ENCODE measurements at regions not wholly inside any gene's neighbourhood (a gene's known extent, or its start where the extent isn't known, plus 50 kb on each side); places are given as distances from the start of the nearest gene placed in this dataset.
A peak's percentile ranks its signal among the peaks of the same experiment; 100 is the strongest.
"Not testable (repeated sequence)": the region's sequence is repeated elsewhere in the genome, so short reads cannot be mapped to it uniquely, and the experiment has no call there.

DNA sequence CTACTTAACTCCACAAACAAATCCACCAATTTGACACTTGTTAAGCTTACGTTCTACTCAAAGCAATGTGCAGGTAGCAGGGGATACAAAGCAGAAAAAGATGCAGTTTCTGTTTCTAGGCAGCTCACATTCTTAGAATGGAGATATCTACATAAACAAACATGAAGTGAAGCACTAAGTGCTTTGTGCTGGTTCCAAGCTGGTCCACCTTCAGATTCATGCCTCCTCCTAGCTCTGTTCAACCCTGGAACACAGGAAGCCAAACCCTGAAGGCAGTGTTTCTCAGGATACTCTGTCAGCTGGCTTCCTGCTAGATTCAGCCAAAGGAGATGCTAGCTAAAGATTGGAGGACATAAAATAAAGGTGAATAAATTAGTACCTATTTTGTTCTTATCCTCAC, 55.3 kb upstream of the NOL4 start:
- DNase-seq = no peak

DNA sequence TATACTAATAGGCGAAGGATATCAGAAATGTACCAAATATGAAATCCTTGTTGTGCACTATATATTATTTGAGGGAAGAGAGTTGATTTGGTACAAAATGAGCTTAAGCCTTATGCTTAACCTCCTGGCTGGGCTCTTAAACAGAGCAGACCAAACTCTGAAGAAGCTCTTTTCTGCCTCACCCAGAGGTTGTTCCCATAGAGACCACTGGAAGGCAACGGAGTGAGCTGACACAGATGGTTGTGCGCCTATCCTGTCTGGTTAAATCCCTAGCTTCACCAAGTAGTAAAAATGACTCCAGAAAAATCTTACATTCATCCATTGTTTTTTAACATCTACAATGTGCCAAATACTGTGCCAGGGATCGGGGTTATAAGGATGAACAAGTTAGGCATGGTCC, 55.9 kb upstream of the NOL4 start:
- DNase-seq = no peak

DNA sequence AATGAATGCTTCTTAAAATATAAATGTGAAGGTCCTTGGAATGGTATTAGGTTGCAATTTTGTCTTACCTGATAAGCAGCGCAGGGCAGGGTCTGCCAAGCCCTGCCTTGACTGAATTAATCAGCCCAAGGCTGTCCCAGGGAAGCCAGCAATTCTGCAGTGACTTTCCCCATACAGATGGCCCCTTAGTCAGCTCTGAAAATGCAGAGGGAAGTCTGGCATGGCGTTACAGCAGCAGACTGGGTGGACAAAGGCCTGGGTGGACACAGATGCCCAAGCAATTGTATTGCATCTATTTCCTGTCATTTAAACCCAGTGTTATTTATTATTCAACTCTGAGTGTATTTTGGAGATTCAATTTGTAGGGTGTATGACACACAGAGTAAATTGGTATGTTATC, 56.6 kb upstream of the NOL4 start:
- DNase-seq = no peak

DNA sequence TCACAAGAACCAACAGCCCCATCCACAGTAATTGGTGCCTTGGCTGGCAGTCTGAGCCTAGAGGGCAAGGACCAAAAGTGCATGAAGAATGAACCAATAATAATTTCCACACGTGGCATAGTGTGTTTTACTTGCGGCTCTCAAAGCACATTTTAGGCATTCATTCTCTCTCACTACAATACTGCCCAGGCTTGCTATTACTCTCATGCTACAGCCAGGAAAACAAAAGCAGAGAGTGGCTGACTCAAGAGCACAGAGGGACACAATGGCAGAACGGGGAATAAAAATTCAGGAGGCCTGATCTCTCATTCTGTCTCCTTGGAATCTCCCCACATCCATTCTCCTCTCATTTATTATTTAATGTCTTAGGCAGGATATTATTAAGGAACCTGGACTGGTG, 57.0 kb upstream of the NOL4 start:
- DNase-seq = peak; percentile 79

DNA sequence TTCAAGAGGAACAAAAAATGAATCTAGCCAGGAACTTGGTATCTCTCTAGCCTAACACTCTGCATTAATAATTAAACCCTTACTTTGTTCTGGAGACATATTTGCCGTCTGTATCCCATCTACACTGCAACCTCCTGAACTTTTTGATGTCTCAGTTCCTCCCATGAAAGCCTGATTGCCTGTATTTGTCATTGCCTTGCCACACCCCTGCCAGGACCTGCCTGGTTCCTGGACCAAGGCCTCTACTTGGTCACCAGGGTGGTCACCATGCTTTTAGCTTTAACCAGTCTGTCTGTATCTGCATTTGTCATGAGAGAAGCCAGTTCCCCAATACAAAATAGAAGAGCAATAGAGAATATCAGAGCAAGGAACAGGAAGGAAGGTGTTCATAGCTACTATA, 58.8 kb upstream of the NOL4 start:
- no peak for DNase-seq

DNA sequence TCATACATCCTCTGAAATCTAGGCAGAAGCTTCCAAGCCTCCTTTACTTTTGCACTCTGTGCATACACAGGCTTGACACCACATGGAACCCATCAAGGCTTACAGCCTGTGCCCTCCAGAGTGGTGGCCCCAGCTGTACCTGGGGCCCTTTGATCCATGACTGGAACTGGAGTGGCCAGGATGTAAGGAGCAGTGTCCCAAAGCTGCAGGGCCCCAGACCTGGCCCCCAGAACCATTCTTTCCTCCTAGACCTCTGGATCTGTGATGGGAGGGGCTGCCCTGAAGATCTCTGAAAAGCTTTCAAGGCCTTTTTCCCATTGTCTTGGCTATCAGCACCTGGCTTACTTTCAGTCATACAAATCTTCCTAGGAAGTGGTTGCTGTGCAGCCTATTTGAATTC, 63.1 kb upstream of the NOL4 start:
- DNase-seq = no peak

DNA sequence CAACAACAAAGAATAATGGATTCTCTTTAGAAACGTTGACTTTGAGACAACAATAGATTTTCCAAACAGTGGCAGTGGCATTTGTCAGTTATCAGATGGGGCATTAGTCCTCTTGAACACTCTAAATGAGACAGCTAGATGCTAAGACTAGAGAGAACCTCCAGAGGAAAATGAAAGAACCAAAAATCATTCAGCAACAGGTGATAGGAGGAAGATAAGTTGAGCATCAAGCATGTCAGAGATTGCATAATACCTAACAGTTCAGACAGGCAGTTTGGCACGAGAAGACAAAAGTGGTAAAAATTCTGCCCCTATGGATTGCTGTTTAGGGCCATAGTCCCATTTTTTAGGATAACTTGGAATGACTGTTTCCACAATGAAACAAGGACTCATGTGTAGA, 67.9 kb upstream of the NOL4 start:
- no peak for DNase-seq

DNA sequence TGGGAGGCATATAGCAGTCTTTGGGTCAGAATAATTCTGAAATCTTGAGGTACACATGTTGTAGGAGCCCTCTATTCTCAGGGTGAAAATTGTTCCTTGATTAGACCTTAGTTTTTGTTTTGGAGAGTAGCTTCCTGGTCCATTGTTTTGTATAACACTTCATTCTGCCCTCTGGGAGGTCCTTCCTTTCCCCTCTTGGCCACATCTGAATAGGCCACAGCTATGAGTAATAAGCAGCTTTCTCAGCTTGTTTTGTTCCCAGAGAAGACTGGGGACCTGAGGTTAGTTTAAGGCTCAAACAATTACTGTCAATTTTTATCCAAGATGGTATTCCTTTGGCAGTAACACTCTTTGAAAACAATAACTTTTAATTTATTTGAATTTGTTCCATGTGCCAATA, 72.6 kb upstream of the NOL4 start:
- no peak for DNase-seq

DNA sequence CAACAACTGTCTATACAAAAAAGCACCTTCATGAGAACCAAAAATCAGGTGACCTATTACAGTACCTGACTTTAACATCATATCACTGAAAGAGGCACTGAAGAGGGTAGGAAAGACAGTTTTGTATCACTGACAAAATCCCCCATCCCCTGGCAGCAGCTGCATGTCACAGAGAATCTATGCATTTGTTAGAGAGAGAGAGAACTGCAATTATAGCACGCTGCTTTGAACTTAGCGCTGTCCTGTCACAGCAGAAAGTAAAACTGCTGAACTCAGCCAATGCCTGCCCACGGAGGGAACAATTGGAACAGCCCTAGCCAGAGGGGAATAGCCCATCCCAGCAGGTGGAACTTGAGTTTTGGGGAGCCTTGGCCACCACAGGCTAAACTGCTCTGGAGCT, 75.1 kb upstream of the NOL4 start:
- DNase-seq = no peak

DNA sequence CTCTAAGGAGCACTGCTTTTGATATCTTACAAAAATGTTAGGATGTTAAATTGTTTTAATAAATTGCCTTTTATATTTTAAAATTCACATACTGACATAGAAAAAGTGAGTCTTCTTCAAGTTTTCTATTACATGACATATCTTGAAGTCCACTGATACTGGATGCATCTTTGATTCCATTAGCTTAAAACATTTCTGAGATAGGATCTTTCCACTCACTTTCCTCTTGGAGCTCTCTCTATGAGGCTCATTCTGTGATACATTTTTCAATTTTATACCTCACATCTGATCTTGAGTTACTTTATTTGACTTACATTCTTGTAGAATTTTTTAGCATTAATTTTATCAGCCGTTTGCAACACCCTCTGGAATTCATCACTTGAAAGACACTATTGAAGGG, 86.8 kb upstream of the NOL4 start:
- no peak for DNase-seq

DNA sequence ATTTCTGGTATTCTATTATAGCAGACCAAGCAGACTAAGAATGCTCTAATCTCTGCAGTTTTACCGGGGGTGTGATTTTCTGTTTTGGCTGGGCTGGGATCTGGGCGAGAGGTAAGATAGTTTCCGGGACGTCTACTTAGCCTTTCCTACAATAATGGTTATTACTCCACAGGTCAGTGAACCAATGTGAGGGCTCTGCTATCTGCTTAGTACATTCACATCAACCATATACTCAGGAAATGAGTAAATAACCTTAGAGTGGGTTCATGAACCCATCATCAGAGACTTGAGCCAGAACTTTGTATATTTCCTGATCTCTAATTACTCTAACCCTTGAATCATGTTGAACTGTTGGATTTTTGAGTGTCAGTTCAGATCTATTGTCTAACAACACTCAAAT, 90.1 kb upstream of the NOL4 start:
- DNase-seq = no peak

DNA sequence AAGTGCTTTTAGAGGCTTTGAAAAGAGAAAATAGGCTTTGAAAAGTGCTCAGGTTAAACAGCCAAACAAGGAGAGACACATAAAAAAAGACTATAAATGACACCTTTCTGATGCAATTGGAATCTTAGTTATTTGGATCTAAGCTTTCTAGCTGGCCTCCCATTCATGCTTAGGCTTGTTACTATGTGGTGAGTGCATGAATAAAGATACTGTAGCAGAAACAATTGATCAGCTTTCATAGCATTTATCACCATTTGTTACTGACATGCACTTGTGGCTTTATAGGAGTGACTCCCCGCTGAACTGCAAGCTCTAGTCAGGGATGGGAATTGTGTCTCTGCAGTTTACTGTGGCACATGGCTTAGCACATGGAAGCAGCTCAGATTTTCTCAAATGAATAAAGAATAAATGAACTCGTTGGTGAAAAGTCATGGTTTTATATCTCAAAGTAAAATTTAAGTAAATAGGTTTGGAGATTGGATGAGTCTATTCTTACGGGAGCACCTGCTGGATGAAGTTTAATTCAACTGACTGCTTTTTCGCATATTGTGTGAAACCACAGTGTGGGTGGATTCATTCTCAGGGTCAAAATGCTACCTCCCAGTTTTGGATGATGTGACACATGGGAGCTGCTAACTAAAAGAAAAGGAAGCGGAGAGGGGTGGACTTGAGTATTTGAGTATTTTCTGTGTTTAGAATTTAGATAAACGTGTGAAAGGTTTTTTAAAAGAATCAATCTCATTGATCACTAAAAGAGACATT, 91.1 kb upstream of the NOL4 start:
- peak; percentile 49 for DNase-seq

DNA sequence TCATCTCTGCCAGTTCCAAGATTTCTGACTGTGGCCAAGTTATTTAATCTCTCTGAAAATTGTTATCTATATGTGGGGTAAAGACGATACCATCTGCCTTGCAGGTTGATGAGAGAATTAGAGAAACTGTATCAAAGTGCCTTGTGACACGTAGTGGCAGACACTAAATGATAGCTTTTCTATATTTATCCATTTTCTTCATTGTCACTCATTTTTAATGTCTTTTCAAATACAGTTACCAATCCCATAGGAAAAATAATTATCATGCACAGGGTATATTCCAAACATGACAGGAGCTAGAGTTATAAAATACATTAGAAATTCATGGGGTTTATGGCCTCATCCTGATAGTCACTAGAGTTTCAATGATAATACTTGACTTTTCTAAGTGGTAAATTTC, 95.6 kb upstream of the NOL4 start:
- no peak for DNase-seq

DNA sequence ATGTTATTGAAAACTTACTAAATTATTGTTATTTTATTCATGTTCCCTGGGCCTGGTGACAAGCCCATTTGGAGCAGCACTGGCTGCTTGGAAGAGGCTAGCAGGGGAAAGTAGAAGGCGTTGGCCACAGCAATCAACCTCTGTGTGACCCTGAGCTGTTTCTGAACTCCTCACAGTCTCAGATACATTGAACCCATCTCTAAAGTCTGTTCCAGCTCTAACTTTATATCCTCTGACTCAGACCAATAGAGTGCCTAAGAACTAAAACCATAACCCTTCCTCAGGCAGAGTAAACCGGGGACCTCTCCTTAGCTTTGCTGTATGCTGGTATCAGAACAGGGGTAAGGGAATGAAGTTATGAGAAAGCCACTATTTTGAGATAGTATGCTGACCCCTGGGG, 96.4 kb upstream of the NOL4 start:
- DNase-seq = no peak

DNA sequence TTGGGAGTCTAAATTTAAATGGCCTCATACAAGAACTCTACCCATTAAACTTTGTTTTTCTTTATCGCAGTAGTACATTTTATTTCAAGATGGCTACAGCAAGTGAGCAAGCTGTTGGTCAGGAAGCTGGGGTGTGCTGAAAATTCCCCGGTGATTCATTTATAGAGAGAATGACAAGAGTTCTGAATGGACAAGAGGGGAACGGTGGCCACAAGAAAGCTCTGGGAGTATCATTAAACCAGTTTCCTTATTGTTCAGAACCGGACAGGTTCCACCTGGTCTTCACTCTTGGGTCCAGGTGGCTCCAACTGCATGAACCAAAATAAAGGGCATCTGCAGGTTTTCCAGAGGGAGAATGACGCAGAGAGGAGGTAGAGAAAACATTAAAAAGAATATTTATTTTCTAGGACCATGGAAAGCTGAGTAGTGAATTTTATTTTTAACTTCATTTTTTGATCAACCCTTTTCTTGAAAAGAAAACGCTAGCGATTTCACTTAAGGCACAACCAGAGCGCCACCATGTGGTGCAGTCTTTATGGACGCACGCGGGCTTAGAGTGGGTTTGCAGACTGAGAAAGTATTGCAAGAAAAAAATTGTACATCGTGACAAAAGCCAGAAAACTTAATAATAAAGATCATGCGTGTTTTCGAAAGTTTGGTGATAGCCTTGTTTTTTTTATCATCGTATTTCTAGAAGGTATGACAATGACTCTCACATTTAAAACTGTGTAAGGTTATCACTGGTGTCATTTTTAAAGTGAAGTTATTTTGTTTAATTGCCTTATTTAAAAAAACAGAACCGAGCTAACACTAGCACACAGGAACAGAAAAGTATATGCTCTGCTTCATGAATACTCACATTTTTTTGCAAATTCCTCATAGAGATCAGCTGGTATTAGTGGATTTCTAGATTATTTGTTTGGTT, 97.9 kb upstream of the NOL4 start:
- DNase-seq = peak; percentile 70

DNA sequence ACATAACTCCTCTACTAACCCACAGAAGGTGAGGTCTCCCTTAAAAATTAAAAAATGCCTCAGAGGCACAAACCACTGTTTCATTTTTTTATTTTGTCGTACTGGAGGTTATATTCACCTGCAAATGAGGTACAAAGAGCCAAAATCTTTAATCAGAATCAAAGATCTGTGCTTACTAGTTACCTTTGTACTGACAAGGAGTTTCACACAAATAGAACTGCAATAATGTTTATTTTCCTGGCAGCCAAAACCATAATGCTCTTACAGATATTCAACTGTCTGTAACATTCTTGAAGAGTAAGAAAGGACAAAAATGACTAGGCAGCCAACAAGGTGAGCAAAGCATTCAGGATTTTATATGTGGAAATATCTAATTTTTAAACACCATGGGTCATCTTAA, 105.1 kb upstream of the NOL4 start:
- no peak for DNase-seq

DNA sequence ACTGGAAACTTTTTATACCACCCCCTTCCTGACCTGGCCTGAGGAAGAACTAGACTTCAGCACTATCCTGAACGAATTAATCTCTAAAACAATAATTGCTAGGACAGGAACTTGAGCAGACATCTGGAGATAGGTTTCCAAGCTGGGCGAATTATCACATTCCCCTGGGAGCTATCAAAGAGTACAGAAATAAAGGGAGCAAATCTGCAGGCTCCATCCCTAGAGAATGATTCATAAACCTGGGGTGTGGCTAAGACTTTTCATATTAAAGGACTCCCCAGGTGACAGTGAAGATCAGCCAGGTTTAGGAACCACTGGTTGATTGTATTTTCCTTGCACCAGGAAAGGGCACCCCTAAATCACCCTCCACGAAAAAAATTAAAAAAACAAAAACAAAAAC, 105.6 kb upstream of the NOL4 start:
- no peak for DNase-seq

DNA sequence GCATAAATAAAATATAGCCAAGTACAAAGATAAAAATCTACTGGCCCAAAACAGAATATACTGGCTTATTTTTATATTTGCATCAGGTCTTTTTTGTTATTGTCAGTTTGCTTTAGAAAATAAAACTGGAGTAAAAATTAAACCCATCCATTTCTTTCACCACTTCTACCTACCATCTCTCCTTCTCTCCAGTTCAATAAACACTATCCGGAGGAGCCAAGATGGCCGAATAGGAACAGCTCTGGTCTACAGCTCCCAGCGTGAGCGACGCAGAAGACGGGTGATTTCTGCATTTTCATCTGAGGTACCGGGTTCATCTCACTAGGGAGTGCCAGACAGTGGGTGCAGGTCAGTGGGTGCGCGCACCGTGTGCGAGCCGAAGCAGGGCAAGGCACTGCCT, 106.2 kb upstream of the NOL4 start:
- not testable (repeated sequence) for DNase-seq

DNA sequence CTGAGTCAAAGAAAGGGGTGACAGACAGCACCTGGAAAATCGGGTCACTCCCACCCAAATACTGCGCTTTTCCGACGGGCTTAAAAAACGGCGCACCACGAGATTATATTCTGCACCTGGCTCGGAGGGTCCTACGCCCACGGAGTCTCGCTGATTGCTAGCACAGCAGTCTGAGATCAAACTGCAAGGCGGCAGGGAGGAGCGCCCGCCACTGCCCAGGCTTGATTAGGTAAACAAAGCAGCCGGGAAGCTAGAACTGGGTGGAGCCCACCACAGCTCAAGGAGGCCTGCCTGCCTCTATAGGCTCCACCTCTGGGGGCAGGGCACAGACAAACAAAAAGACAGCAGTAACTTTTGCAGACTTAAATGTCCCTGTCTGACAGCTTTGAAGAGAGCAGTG, 106.6 kb upstream of the NOL4 start:
- not testable (repeated sequence) for DNase-seq

DNA sequence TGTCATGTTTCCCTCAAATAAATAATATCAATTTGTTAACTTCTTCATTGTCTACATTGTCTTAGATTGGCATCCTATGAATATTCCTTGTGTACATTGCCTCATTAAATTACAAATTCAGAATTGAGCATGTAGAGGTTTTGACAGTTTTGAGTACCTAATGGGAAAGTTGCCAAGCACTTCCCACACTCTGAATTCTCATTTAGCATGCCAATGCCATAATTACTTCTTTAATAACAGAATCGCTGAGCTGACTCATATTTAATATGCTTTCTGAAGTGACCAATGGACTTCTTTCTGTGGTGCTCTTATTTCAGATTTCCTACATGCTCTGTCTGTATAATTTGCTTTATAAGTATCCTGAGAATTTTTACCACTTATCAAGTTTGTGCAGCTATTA, 114.4 kb upstream of the NOL4 start:
- peak; percentile 63 for DNase-seq

DNA sequence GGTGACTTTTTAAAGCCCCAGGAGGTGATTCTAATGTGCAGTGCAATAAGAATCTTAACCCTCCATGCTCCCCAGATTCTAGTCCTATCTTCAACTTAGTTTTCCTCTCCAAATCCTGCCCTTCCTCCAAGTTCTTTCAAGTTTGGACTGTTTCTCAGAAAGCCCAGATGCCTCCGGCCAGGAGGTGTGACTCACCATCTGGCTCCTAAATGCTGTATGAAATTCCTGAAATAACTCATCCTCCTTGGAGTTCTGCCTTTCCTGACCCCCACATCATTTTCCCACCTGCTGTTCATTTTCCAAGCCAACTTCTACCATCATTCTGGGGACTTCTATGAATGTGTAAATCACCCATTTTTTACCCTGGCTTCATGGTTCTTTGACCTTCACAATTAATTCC, 118.2 kb upstream of the NOL4 start:
- no peak for DNase-seq

DNA sequence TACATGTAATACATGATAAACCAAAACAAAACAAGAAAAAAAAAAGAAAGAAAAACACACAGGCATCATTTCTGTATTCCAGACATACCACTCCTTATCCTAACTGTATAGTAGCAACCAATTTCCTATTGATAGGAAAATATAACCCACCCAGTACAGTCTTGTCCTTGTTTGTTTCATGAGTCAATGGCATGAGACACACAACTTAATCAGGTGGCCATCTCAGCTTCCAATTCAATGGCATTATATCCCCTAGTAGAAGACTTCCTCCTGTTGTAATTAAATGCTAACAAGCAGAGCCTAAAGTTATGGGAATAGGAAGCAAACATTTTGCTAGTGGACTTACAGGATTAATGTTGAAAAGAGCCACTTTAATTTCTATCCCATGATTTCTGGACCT, 121.0 kb upstream of the NOL4 start:
- DNase-seq = no peak

DNA sequence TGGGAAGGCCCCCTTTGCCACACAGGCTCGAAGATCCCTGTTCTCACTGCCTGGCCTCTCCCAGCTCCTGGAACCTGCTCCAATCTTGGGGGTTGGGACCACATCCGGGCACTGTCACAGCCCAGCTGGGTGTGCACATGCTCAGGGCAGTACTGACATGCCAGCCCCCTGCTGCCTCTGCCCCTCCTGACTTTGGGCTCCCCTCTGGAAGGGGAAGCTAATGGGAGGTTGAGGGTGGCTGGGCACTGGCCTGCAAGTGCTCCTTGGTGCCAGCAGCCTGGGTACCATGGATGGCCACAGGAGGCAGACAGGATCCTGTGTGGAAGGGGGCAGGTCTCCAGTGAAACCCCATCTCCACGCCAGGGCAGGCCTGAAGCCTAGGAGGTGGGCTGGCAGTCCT, 126.1 kb upstream of the NOL4 start:
- DNase-seq = no peak

DNA sequence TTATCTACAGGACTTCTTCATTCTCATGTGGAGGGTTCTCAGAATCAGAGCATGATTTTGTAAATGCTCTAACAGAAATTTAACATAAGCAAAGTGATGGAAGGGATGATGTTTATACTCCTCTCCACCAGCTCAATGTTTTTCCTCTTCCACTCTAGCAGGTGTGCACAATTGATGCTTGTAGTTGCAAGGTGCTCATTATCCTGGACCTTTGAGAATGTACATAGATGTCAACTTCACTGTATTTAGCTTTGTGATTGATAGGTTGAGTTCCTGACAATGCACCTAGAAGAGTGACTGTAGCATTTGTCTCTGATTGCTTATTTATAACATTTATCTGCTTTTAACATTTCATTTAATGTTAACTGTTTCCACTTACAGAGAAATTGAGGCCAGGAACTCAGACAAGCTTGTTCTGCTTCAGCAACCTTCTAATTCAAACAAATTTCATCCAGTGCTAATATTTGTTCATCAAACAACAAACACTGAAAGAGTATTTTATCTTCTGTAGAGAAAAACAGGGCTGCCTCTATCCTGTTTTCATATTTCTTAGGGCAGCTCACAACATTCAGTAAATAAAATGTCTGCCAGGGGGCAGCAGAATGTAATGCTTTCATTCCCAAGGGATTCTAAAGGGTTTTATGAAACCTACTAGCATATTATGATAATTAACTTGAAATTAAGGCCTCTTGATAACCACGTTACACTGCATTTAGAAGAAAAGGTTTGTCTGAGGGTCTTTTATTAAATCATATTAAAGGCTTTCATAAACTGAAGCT, 127.9 kb upstream of the NOL4 start:
- peak; percentile 92 for DNase-seq

Measured in NCI-H774 (cell line).